HCT116 (cell line): ENCODE measurements at regions not wholly inside any gene's neighbourhood (a gene's known extent, or its start where the extent isn't known, plus 50 kb on each side); places are given as distances from the start of the nearest gene placed in this dataset.

ENCODE experiments used
- ATAC-seq: fragments of 200-7000 bp; cut with Tn5 transposase; 2 replicates; pipeline ENCODE4 v1.9.1; 2020; ENCODE audit warnings: mild to moderate bottlenecking, moderate library complexity
- BruUV-seq: library from RNA; stranded (reverse); fragments of 400-500 nt; replicated peaks from 2 replicates; lab custom pipeline; 2021; lab: Mats Ljungman, UMichigan
- CTCF ChIA-PET: fragments of 300-600 bp; sonication (Branson Sonifier 250); formaldehyde crosslinking; loops from one replicate; lab custom pipeline; 2021; ENCODE audit warnings: antibody characterized with exemption; lab: Charles Lee
- POLR2A ChIA-PET: fragments of 300-600, 350-600 bp; sonication (Branson Sonifier 250); formaldehyde crosslinking; loops from one replicate; lab custom pipeline; 2021; ENCODE audit warnings: antibody characterized with exemption; lab: Charles Lee
- RAD21 ChIA-PET, 2 experiments: fragments of 300-600 bp; sonication (Branson Sonifier 250); formaldehyde crosslinking; loops; one replicate each; lab custom pipeline; 2023; ENCODE audit warnings: low total read pairs in 2 of 2; ENCODE audit not compliant: uncharacterized antibody in 2 of 2, unreplicated experiment in 2 of 2, low non-redundant PET in 1 of 2; lab: Charles Lee
- DNase-seq: peaks from one replicate; pipeline ENCODE4 v3.0.0-alpha.2; 2010; ENCODE audit warnings: low read depth, low spot score
- H2AFZ ChIP-seq: fragments of 200-600 bp; shearing (Covaris generic), sonication (generic); 2 replicates; pipeline ENCODE4 v1.6.1; 2017; ENCODE audit warnings: low read depth, mixed run types, mixed read lengths, antibody characterized with exemption, low read length; ENCODE audit not compliant: poor library complexity, severe bottlenecking
- H3K27ac ChIP-seq: 2 replicates; pipeline ENCODE4 v1.5.1; 2012; ENCODE audit warnings: low read depth, low read length
- H3K27me3 ChIP-seq: fragments of 200-600 bp; sonication (generic); 2 replicates; pipeline ENCODE4 v1.6.1; 2016; ENCODE audit warnings: mixed run types, low read length, mixed read lengths; ENCODE audit not compliant: insufficient read depth
- H3K36me3 ChIP-seq, 2 experiments: fragments of 200-500 bp in 1 of 2; fragments of 200-600 bp in 1 of 2; sonication (Bioruptor generic) in 1 of 2; sonication (generic) in 1 of 2; 2 replicates each; pipeline versions ENCODE4 v1.5.1 to v1.6.1; 2014 to 2016; ENCODE audit warnings: low read length in 2 of 2, inconsistent platforms in 1 of 2, mixed read lengths in 1 of 2, mixed run types in 1 of 2; ENCODE audit not compliant: insufficient read depth in 2 of 2, control insufficient read depth in 1 of 2
- H3K4me1 ChIP-seq, 2 experiments: fragments of 200-600 bp in 1 of 2; sonication (generic) in 1 of 2; 2 replicates each; pipeline versions ENCODE4 v1.5.1 to v1.6.1; 2012 to 2017; ENCODE audit warnings: low read length in 2 of 2, inconsistent platforms in 1 of 2, mild to moderate bottlenecking in 1 of 2, mixed read lengths in 1 of 2, mixed run types in 1 of 2, moderate library complexity in 1 of 2; ENCODE audit not compliant: insufficient read depth in 2 of 2, control insufficient read depth in 1 of 2
- H3K4me2 ChIP-seq: fragments of 200-600 bp; sonication (generic); 2 replicates; pipeline ENCODE4 v1.6.1; 2017; ENCODE audit warnings: mixed run types, low read length, mixed read lengths
- H3K4me3 ChIP-seq, 2 experiments: fragments of 200-600 bp in 1 of 2; sonication (generic) in 1 of 2; replicated peaks in 1 of 2; 2 replicates each; pipeline ENCODE4 v1.5.1; 2011 to 2016; ENCODE audit warnings: low read length in 2 of 2, control low read depth in 1 of 2, low read depth in 1 of 2, mild to moderate bottlenecking in 1 of 2, mixed read lengths in 1 of 2, mixed run types in 1 of 2
- H3K79me2 ChIP-seq: fragments of 200-600 bp; sonication (generic); 2 replicates; pipeline ENCODE4 v1.6.1; 2017; ENCODE audit warnings: mild to moderate bottlenecking, mixed run types, low read length, moderate library complexity, mixed read lengths; ENCODE audit not compliant: insufficient read depth
- H3K9ac ChIP-seq: fragments of 200-600 bp; sonication (generic); 2 replicates; pipeline ENCODE4 v1.6.1; 2016; ENCODE audit warnings: low read length, mixed read lengths
- H3K9me2 ChIP-seq: fragments of 200-600 bp; sonication (generic), shearing (Covaris generic); 2 replicates; pipeline ENCODE4 v1.6.1; 2017; ENCODE audit warnings: mixed run types, mild to moderate bottlenecking, moderate library complexity; ENCODE audit not compliant: insufficient read depth
- H3K9me3 ChIP-seq, 2 experiments: fragments of 200-500 bp in 1 of 2; fragments of 200-600 bp in 1 of 2; sonication (Bioruptor generic) in 1 of 2; sonication (generic) in 1 of 2; 2 replicates each; pipeline ENCODE4 v1.6.1; 2014 to 2017; ENCODE audit warnings: low read length in 2 of 2, mixed read lengths in 2 of 2, inconsistent platforms in 1 of 2, low read depth in 1 of 2, mild to moderate bottlenecking in 1 of 2, mixed run types in 1 of 2, moderate library complexity in 1 of 2; ENCODE audit not compliant: control insufficient read depth in 1 of 2, insufficient read depth in 1 of 2
- H4K20me1 ChIP-seq: fragments of 200-600 bp; sonication (generic), shearing (Covaris generic); 2 replicates; pipeline ENCODE4 v1.6.1; 2017; ENCODE audit warnings: mixed run types, mild to moderate bottlenecking, moderate library complexity; ENCODE audit not compliant: insufficient read depth
- CBX3 ChIP-seq: IDR thresholded peaks from 2 replicates; pipeline ENCODE4 v1.6.1; 2012; ENCODE audit warnings: low read depth
- EGR1 ChIP-seq: IDR thresholded peaks from 2 replicates; pipeline ENCODE4 v1.6.1; 2012; ENCODE audit warnings: low read depth
- ELF1 ChIP-seq: IDR thresholded peaks from 2 replicates; pipeline ENCODE4 v1.6.1; 2012; ENCODE audit warnings: low read depth, borderline replicate concordance
- JUND ChIP-seq: IDR thresholded peaks from 2 replicates; pipeline ENCODE4 v1.6.1; 2012
- POLR2AphosphoS5 ChIP-seq: IDR thresholded peaks from 2 replicates; pipeline ENCODE4 v1.6.1; 2011; ENCODE audit warnings: mild to moderate bottlenecking, low read depth, low read length, moderate library complexity
- SRF ChIP-seq: IDR thresholded peaks from 2 replicates; pipeline ENCODE4 v1.6.1; 2012; ENCODE audit warnings: low read depth
- TCF7L2 ChIP-seq: IDR thresholded peaks from 2 replicates; pipeline ENCODE4 v1.7.0; 2011; ENCODE audit warnings: borderline replicate concordance, inconsistent platforms; ENCODE audit not compliant: insufficient read depth, insufficient read length; ENCODE audit errors: extremely low read depth
- intact Hi-C: fragments of 100-400 bp; cut with micrococcal nuclease; formaldehyde crosslinking; loops from 2 replicates; pipeline ENCODE4 v1.10.0; 2022
- TF ChIP-seq, protein P1 (sequence below), 3 experiments: fragments of 200-600 bp in 1 of 3; sonication (generic) in 1 of 3; IDR thresholded peaks in 2 of 3; conservative IDR thresholded peaks in 1 of 3; 2 replicates each; pipeline ENCODE4 v1.5.1; 2012 to 2017; ENCODE audit warnings: low read depth in 2 of 3, low read length in 2 of 3, antibody characterized with exemption in 1 of 3, borderline replicate concordance in 1 of 3, control low read depth in 1 of 3, mild to moderate bottlenecking in 1 of 3, mixed read lengths in 1 of 3, mixed run types in 1 of 3, moderate library complexity in 1 of 3; ENCODE audit not compliant: insufficient read depth in 1 of 3

GRCh38 chr4:41374490-41374889 lies 117.8 kb downstream of the UCHL1 start:
- ChIA-PET RAD21 (no interaction called here), CTCF (no interaction called here), POLR2A (no interaction called here)
- Histone ChIP-seq H3K27me3 (no peaks in the 10 kb centered on the region), H3K4me3 (no peak overlapping the region), H2AFZ (no peak overlapping the region), H3K9ac (no peak overlapping the region), H3K79me2 (no peaks in the 10 kb centered on the region), H3K36me3 (no peaks in the 10 kb centered on the region), H3K9me3 (no peaks in the 10 kb centered on the region; a peak in 1 of 4 replicates), H3K4me1 (peaks cover 0 to 2% of the 10 kb centered on the region in 2 experiments; a peak in 2 of 4 replicates), H4K20me1 (no peaks in the 10 kb centered on the region), H3K4me2 (no peak overlapping the region), H3K27ac (no peak overlapping the region), H3K9me2 (no peaks in the 10 kb centered on the region)
- intact Hi-C loops, result no loop called here
- BruUV-seq, result no TSS peak
- no peak for ATAC-seq
- DNase-seq, result no peak
- TF ChIP-seq POLR2AphosphoS5 (no peak), CBX3 (no peak), EGR1 (no peak), ELF1 (no peak), JUND (no peak), TCF7L2 (no peak)
- TF ChIP-seq, protein P1, sequence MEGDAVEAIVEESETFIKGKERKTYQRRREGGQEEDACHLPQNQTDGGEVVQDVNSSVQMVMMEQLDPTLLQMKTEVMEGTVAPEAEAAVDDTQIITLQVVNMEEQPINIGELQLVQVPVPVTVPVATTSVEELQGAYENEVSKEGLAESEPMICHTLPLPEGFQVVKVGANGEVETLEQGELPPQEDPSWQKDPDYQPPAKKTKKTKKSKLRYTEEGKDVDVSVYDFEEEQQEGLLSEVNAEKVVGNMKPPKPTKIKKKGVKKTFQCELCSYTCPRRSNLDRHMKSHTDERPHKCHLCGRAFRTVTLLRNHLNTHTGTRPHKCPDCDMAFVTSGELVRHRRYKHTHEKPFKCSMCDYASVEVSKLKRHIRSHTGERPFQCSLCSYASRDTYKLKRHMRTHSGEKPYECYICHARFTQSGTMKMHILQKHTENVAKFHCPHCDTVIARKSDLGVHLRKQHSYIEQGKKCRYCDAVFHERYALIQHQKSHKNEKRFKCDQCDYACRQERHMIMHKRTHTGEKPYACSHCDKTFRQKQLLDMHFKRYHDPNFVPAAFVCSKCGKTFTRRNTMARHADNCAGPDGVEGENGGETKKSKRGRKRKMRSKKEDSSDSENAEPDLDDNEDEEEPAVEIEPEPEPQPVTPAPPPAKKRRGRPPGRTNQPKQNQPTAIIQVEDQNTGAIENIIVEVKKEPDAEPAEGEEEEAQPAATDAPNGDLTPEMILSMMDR (IDR thresholded peaks at IDR 0.05 in 2 of 3, conservative IDR thresholded peaks at IDR 0.05 in 1 of 3; ENCODE audit: borderline replicate concordance in 1 of 3, insufficient read depth in 1 of 3, low read depth in 2 of 3, low read length in 2 of 3), result no peak

- TF ChIP-seq TCF7L2 (no peak), SRF (no peak)
- TF ChIP-seq, protein P1 (IDR thresholded peaks at IDR 0.05 in 2 of 3, conservative IDR thresholded peaks at IDR 0.05 in 1 of 3; ENCODE audit: borderline replicate concordance in 1 of 3, insufficient read depth in 1 of 3, low read depth in 2 of 3, low read length in 2 of 3), result no peak
- TF ChIP-seq, all 23 proteins: peak for 0
- ChIA-PET RAD21 (no interaction called here), POLR2A (interaction anchor here (1.4 kb wide), 1 partner anchor 15 kb away, joined by 3 read pairs; no protein-coding TSS in a partner anchor), CTCF (no interaction called here)
- BruUV-seq, result no TSS peak
- DNase-seq (no peak), ATAC-seq (no peak)
- H4K20me1 ChIP-seq, result no peaks in the 10 kb centered on the region
- no peaks in the 10 kb centered on the region for H3K27me3 ChIP-seq
- no peaks in the 10 kb centered on the region for H3K79me2 ChIP-seq
- H3K4me2 ChIP-seq, result no peak overlapping the region
- H3K4me1 ChIP-seq, result peaks cover 0 to 2% of the 10 kb centered on the region in 2 experiments; a peak in 2 of 4 replicates
- H3K4me3 ChIP-seq, result no peak overlapping the region
- H2AFZ ChIP-seq, result no peak overlapping the region
- no peaks in the 10 kb centered on the region for H3K9me2 ChIP-seq
- H3K9ac ChIP-seq, result no peak overlapping the region
- no peaks in the 10 kb centered on the region for H3K36me3 ChIP-seq
- intact Hi-C loops, result no loop called here
- no peak overlapping the region for H3K27ac ChIP-seq
- H3K9me3 ChIP-seq, result no peaks in the 10 kb centered on the region; a peak in 1 of 4 replicates
Measured at GRCh38 chr4:41375561-41375960, 118.8 kb downstream of the UCHL1 start.
